HEK293T (cell line): ENCODE measurements at regions not wholly inside any gene's neighbourhood (a gene's known extent, or its start where the extent isn't known, plus 50 kb on each side); places are given as distances from the start of the nearest gene placed in this dataset.

Experiments used
- ARNT ChIP-seq: fragments of 450-650 bp; IDR thresholded peaks from 2 replicates; pipeline ENCODE4 v1.6.1; 2017; ENCODE audit warnings: mild to moderate bottlenecking
- BHLHE40 ChIP-seq: fragments of 450-650 bp; IDR thresholded peaks from 2 replicates; pipeline ENCODE4 v1.6.1; 2016; ENCODE audit warnings: mild to moderate bottlenecking, moderate library complexity, borderline replicate concordance
- CTBP1 ChIP-seq: fragments of 450-650 bp; IDR thresholded peaks from 2 replicates; pipeline ENCODE4 v1.6.1; 2016; ENCODE audit warnings: borderline replicate concordance
- ELF4 ChIP-seq: fragments of 450-650 bp; IDR thresholded peaks from 2 replicates; pipeline ENCODE4 v1.6.1; 2017; ENCODE audit warnings: antibody characterized with exemption
- FOXA1 ChIP-seq: fragments of 450-650 bp; IDR thresholded peaks from 2 replicates; pipeline ENCODE4 v1.6.1; 2016; ENCODE audit warnings: mild to moderate bottlenecking
- FOXK2 ChIP-seq: fragments of 450-650 bp; IDR thresholded peaks from 2 replicates; pipeline ENCODE4 v1.6.1; 2016; ENCODE audit warnings: mild to moderate bottlenecking
- FOXM1 ChIP-seq: fragments of 450-650 bp; IDR thresholded peaks from 2 replicates; pipeline ENCODE4 v1.6.1; 2017; ENCODE audit warnings: mild to moderate bottlenecking, borderline replicate concordance
- HDGF ChIP-seq: fragments of 450-650 bp; IDR thresholded peaks from 2 replicates; pipeline ENCODE4 v1.6.1; 2017; ENCODE audit warnings: antibody characterized with exemption, borderline replicate concordance
- L3MBTL2 ChIP-seq: fragments of 450-650 bp; conservative IDR thresholded peaks from 2 replicates; pipeline ENCODE4 v1.6.1; 2016; ENCODE audit warnings: mild to moderate bottlenecking
- PKNOX1 ChIP-seq: fragments of 450-650 bp; IDR thresholded peaks from 2 replicates; pipeline ENCODE4 v1.6.1; 2016
- SP1 ChIP-seq: fragments of 450-650 bp; IDR thresholded peaks from 2 replicates; pipeline ENCODE4 v1.6.1; 2017
- SUZ12 ChIP-seq: fragments of 450-650 bp; IDR thresholded peaks from 2 replicates; pipeline ENCODE4 v1.6.1; 2016; ENCODE audit warnings: mild to moderate bottlenecking
- TARDBP ChIP-seq: fragments of 450-650 bp; IDR thresholded peaks from 2 replicates; pipeline ENCODE4 v1.6.1; 2016
- ZNF384 ChIP-seq: fragments of 450-650 bp; IDR thresholded peaks from 2 replicates; pipeline ENCODE4 v1.6.1; 2016

GRCh38 chr2:195458936-195459335 lies 198.1 kb upstream of the SLC39A10 start:
- TF ChIP-seq FOXK2 (no peak), CTBP1 (no peak), FOXM1 (no peak), PKNOX1 (no peak), SP1 (no peak), FOXA1 (no peak), TARDBP (no peak), BHLHE40 (no peak), ZNF384 (no peak), ARNT (no peak), ELF4 (no peak), SUZ12 (no peak), HDGF (no peak), L3MBTL2 (no peak)
